ENCODE measurements at regions not wholly inside any gene's neighbourhood (a gene's known extent, or its start where the extent isn't known, plus 50 kb on each side); places are given as distances from the start of the nearest gene placed in this dataset.

- H3K36me3 ChIP-seq: no peaks in the 10 kb centered on the region
- 77 to 81% (median 80%) methylated on average over 23 of the region's 23 CpGs for WGBS, 3 donors
- H3K4me1 ChIP-seq (ENCODE audit: insufficient read depth): no peaks in the 10 kb centered on the region
- DNase-seq: no peak
- intact Hi-C loops (cut with DNase I): no loop called here
- H3K27me3 ChIP-seq: no peaks in the 10 kb centered on the region
- H3K4me3 ChIP-seq: no peak overlapping the region
- H3K9me3 ChIP-seq: peaks cover 0 to 3% of the 10 kb centered on the region in 2 donors
- no peak overlapping the region for H3K27ac ChIP-seq
- TF ChIP-seq EP300 (IDR thresholded peaks at IDR 0.05): no peak
- no peak for TF ChIP-seq POLR2A (IDR thresholded peaks at IDR 0.05)
- TF ChIP-seq, protein P1, sequence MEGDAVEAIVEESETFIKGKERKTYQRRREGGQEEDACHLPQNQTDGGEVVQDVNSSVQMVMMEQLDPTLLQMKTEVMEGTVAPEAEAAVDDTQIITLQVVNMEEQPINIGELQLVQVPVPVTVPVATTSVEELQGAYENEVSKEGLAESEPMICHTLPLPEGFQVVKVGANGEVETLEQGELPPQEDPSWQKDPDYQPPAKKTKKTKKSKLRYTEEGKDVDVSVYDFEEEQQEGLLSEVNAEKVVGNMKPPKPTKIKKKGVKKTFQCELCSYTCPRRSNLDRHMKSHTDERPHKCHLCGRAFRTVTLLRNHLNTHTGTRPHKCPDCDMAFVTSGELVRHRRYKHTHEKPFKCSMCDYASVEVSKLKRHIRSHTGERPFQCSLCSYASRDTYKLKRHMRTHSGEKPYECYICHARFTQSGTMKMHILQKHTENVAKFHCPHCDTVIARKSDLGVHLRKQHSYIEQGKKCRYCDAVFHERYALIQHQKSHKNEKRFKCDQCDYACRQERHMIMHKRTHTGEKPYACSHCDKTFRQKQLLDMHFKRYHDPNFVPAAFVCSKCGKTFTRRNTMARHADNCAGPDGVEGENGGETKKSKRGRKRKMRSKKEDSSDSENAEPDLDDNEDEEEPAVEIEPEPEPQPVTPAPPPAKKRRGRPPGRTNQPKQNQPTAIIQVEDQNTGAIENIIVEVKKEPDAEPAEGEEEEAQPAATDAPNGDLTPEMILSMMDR (IDR thresholded peaks at IDR 0.05): no peak
Observed at GRCh38 chr10:130816116-130816901, 495.2 kb downstream of the TCERG1L start.

GRCh38 chr10:130817046-130817624 is 494.4 kb downstream of the TCERG1L start:
- Histone ChIP-seq H3K4me3 (no peak overlapping the region), H3K27ac (no peak overlapping the region), H3K9me3 (peaks cover 0 to 3% of the 10 kb centered on the region in 2 donors), H3K36me3 (no peaks in the 10 kb centered on the region), H3K4me1 (ENCODE audit: insufficient read depth) (no peaks in the 10 kb centered on the region), H3K27me3 (no peaks in the 10 kb centered on the region)
- DNase-seq: no peak
- WGBS, 3 donors: 77 to 88% (median 81%) methylated on average over 8 of the region's 8 CpGs
- intact Hi-C loops (cut with DNase I): no loop called here
- TF ChIP-seq, protein P1 (IDR thresholded peaks at IDR 0.05): no peak
- TF ChIP-seq EP300 (IDR thresholded peaks at IDR 0.05) (no peak), POLR2A (IDR thresholded peaks at IDR 0.05) (no peak)

GRCh38 chr10:130817674-130818073 is 493.8 kb downstream of the TCERG1L start:
- Histone ChIP-seq H3K4me3 (no peak overlapping the region), H3K9me3 (peaks cover 0 to 3% of the 10 kb centered on the region in 2 donors), H3K4me1 (ENCODE audit: insufficient read depth) (no peaks in the 10 kb centered on the region), H3K27ac (no peak overlapping the region), H3K27me3 (no peaks in the 10 kb centered on the region), H3K36me3 (no peaks in the 10 kb centered on the region)
- intact Hi-C loops (cut with DNase I): no loop called here
- no peak for DNase-seq
- 57 to 70% (median 63%) methylated on average over 6 of the region's 6 CpGs for WGBS, 3 donors
- no peak for TF ChIP-seq POLR2A (IDR thresholded peaks at IDR 0.05)

GRCh38 chr10:130820880-130821482 is 490.5 kb downstream of the TCERG1L start:
- DNase-seq: no peak
- Histone ChIP-seq H3K4me3 (no peak overlapping the region), H3K27ac (no peak overlapping the region), H3K27me3 (no peaks in the 10 kb centered on the region), H3K9me3 (peaks cover 0 to 5% of the 10 kb centered on the region in 2 donors), H3K36me3 (no peaks in the 10 kb centered on the region), H3K4me1 (ENCODE audit: insufficient read depth) (no peaks in the 10 kb centered on the region)
- WGBS, 3 donors: 54 to 74% (median 72%) methylated on average over 11 of the region's 11 CpGs
- intact Hi-C loops (cut with DNase I): no loop called here
- no peak for TF ChIP-seq POLR2A (IDR thresholded peaks at IDR 0.05)
- TF ChIP-seq, protein P1 (IDR thresholded peaks at IDR 0.05): no peak
- no peak for TF ChIP-seq EP300 (IDR thresholded peaks at IDR 0.05)

All from ovary (tissue), 7 donors.